GM23338 (cell line): ENCODE measurements at regions not wholly inside any gene's neighbourhood (a gene's known extent, or its start where the extent isn't known, plus 50 kb on each side); places are given as distances from the start of the nearest gene placed in this dataset.

Source experiments
- ATAC-seq: fragments of 200-7000 bp; cut with Tn5 transposase; 3 replicates; pipeline ENCODE4 v1.9.1; 2020
- DNase-seq: peaks from one replicate; pipeline ENCODE4 v3.0.0-alpha.2; 2015; ENCODE audit warnings: low spot score
- H2AFZ ChIP-seq: fragments of 200-600 bp; sonication (generic); 2 replicates; pipeline ENCODE4 v1.8.0; 2016; ENCODE audit warnings: antibody characterized with exemption, mild to moderate bottlenecking, moderate library complexity
- H3F3A ChIP-seq: fragments of 200-600 bp; sonication (generic); replicated peaks from 2 replicates; pipeline ENCODE4 v1.8.0; 2017; ENCODE audit warnings: antibody characterized with exemption, mixed run types, low read depth
- H3K27ac ChIP-seq: fragments of 200-600 bp; sonication (generic); 2 replicates; pipeline ENCODE4 v1.6.1; 2016; ENCODE audit warnings: low read depth
- H3K27me3 ChIP-seq: fragments of 200-600 bp; sonication (generic); 2 replicates; pipeline ENCODE4 v1.8.0; 2016; ENCODE audit warnings: mild to moderate bottlenecking, mixed run types, moderate library complexity; ENCODE audit not compliant: insufficient read depth
- H3K36me3 ChIP-seq: fragments of 200-600 bp; sonication (generic); 2 replicates; pipeline ENCODE4 v1.8.0; 2016; ENCODE audit warnings: mild to moderate bottlenecking; ENCODE audit not compliant: insufficient read depth
- H3K4me1 ChIP-seq: fragments of 200-600 bp; sonication (generic); 2 replicates; pipeline ENCODE4 v1.8.0; 2016; ENCODE audit warnings: mild to moderate bottlenecking, moderate library complexity; ENCODE audit not compliant: insufficient read depth
- H3K4me2 ChIP-seq: fragments of 200-600 bp; sonication (generic); 2 replicates; pipeline ENCODE4 v1.7.1; 2017; ENCODE audit warnings: mixed run types
- H3K4me3 ChIP-seq: fragments of 200-600 bp; sonication (generic); 2 replicates; pipeline ENCODE4 v1.6.1; 2016; ENCODE audit warnings: mixed run types
- H3K79me2 ChIP-seq: fragments of 200-600 bp; sonication (generic); replicated peaks from 2 replicates; pipeline ENCODE4 v1.8.0; 2017; ENCODE audit warnings: mild to moderate bottlenecking; ENCODE audit not compliant: insufficient read depth
- H3K9me2 ChIP-seq: fragments of 200-600 bp; sonication (generic); 2 replicates; pipeline ENCODE4 v1.8.0; 2017; ENCODE audit not compliant: insufficient read depth
- H4K20me1 ChIP-seq: fragments of 200-600 bp; sonication (generic); replicated peaks from 2 replicates; pipeline ENCODE4 v1.8.0; 2017; ENCODE audit warnings: mild to moderate bottlenecking; ENCODE audit not compliant: insufficient read depth
- H3K27ac Mint-ChIP-seq: 2 replicates; pipeline ENCODE4 v1.8.0; 2020; ENCODE audit warnings: inconsistent platforms, mild to moderate bottlenecking, moderate library complexity, mixed read lengths
- H3K27me3 Mint-ChIP-seq: 3 replicates; pipeline ENCODE4 v1.8.0; 2022; ENCODE audit warnings: low read depth, mild to moderate bottlenecking, moderate library complexity, mixed read lengths, inconsistent platforms; ENCODE audit not compliant: insufficient read depth, poor library complexity
- H3K36me3 Mint-ChIP-seq: 3 replicates; pipeline ENCODE4 v1.8.0; 2021; ENCODE audit warnings: low read depth, mild to moderate bottlenecking, inconsistent platforms, moderate library complexity, mixed read lengths
- H3K4me1 Mint-ChIP-seq: 3 replicates; pipeline ENCODE4 v1.8.0; 2020; ENCODE audit warnings: mild to moderate bottlenecking, inconsistent platforms, mixed read lengths
- H3K4me3 Mint-ChIP-seq: 3 replicates; pipeline ENCODE4 v1.8.0; 2021; ENCODE audit warnings: moderate library complexity, mild to moderate bottlenecking, inconsistent platforms, mixed read lengths
- H3K9me3 Mint-ChIP-seq: 3 replicates; pipeline ENCODE4 v1.8.0; 2020; ENCODE audit warnings: moderate library complexity, mild to moderate bottlenecking, inconsistent platforms, mixed read lengths
- EZH2 ChIP-seq: fragments of 200-600 bp; sonication (generic); IDR thresholded peaks from one replicate; pipeline ENCODE4 v1.8.0; 2017; ENCODE audit warnings: antibody characterized with exemption, mild to moderate bottlenecking, low read depth; ENCODE audit not compliant: unreplicated experiment
- EZH2phosphoT487 ChIP-seq: fragments of 200-600 bp; sonication (generic); IDR thresholded peaks from one replicate; pipeline ENCODE4 v1.8.1; 2018; ENCODE audit warnings: antibody characterized with exemption; ENCODE audit not compliant: unreplicated experiment
- JUNB ChIP-seq: IDR thresholded peaks from one replicate; pipeline ENCODE4 v1.6.1; 2016; ENCODE audit warnings: antibody characterized with exemption; ENCODE audit not compliant: unreplicated experiment
- NANOG ChIP-seq: IDR thresholded peaks from 2 replicates; pipeline ENCODE4 v1.6.1; 2016; ENCODE audit warnings: antibody characterized with exemption, borderline replicate concordance
- POLR2AphosphoS5 ChIP-seq: IDR thresholded peaks from 2 replicates; pipeline ENCODE4 v1.6.1; 2016; ENCODE audit warnings: antibody characterized with exemption, low read depth
- STAT1 ChIP-seq: IDR thresholded peaks from one replicate; pipeline ENCODE4 v1.6.1; 2016; ENCODE audit warnings: antibody characterized with exemption; ENCODE audit not compliant: unreplicated experiment
- ZNF114 ChIP-seq: fragments of 250-450 bp; sonication (Bioruptor Pico); IDR thresholded peaks from 2 replicates; pipeline ENCODE4 v1.5.0; 2020; ENCODE audit warnings: mild to moderate bottlenecking, moderate library complexity
- ZNF331 ChIP-seq: fragments of 250-450 bp; sonication (Bioruptor Pico); IDR thresholded peaks from 2 replicates; pipeline ENCODE4 v1.5.0; 2020; ENCODE audit warnings: low read depth, mild to moderate bottlenecking, moderate library complexity
- TF ChIP-seq, protein P1 (sequence below), 2 experiments: fragments of 200-600 bp in 1 of 2; sonication (generic) in 1 of 2; conservative IDR thresholded peaks; 2 replicates each; pipeline versions ENCODE4 v1.5.1 to v1.6.1; 2016 to 2017; ENCODE audit warnings: antibody characterized with exemption in 2 of 2, low read depth in 2 of 2, mild to moderate bottlenecking in 2 of 2, moderate library complexity in 1 of 2
- TF ChIP-seq, protein P2 (sequence below): fragments of 250-450 bp; sonication (Bioruptor Pico); IDR thresholded peaks from 2 replicates; pipeline ENCODE4 v1.5.0; 2020; ENCODE audit warnings: mild to moderate bottlenecking, moderate library complexity
- TF ChIP-seq, protein P3 (sequence below): IDR thresholded peaks from one replicate; pipeline ENCODE4 v1.6.1; 2018; ENCODE audit warnings: antibody characterized with exemption; ENCODE audit not compliant: unreplicated experiment

DNA sequence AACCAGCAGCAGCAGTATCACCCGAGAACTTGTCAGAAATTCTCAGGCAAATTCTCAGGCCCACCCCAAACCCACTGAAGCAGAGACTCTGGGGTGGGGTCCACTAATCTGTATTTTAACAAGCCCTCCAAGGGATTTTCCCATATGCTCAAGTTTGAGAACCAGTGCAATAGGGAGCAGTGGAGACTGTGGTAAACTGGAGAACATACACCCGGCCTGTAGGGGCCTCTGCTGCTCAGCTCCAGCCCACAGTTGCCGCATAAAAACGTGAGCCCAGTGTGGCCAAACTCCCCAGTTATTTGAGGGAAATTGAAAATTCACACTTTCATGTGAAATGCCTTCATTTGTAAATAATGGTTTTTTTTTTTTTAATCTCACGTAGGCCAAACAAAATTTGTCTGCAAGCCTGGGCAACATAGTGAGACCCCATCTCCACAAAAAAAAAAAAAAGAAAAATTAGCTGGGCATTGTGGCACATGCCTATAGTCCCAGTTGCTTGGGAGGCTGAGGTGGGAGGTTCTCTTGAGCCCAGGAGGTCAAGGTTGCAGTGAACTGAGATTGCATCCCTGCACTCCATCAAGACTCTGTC lies 97.6 kb upstream of the ZMIZ1 start:
- H3K36me3 Mint-ChIP-seq = no peaks in the 10 kb centered on the region
- ATAC-seq = no peak
- Histone ChIP-seq H4K20me1 (no peaks in the 10 kb centered on the region), H2AFZ (no peak overlapping the region), H3K36me3 (no peaks in the 10 kb centered on the region), H3F3A (peaks cover 6% of the 10 kb centered on the region), H3K4me1 (peaks cover 19% of the 10 kb centered on the region), H3K9me2 (no peaks in the 10 kb centered on the region), H3K27ac (no peak overlapping the region), H3K4me2 (no peak overlapping the region), H3K27me3 (no peaks in the 10 kb centered on the region), H3K4me3 (no peak overlapping the region), H3K79me2 (no peaks in the 10 kb centered on the region)
- TF ChIP-seq, protein P1, sequence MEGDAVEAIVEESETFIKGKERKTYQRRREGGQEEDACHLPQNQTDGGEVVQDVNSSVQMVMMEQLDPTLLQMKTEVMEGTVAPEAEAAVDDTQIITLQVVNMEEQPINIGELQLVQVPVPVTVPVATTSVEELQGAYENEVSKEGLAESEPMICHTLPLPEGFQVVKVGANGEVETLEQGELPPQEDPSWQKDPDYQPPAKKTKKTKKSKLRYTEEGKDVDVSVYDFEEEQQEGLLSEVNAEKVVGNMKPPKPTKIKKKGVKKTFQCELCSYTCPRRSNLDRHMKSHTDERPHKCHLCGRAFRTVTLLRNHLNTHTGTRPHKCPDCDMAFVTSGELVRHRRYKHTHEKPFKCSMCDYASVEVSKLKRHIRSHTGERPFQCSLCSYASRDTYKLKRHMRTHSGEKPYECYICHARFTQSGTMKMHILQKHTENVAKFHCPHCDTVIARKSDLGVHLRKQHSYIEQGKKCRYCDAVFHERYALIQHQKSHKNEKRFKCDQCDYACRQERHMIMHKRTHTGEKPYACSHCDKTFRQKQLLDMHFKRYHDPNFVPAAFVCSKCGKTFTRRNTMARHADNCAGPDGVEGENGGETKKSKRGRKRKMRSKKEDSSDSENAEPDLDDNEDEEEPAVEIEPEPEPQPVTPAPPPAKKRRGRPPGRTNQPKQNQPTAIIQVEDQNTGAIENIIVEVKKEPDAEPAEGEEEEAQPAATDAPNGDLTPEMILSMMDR (conservative IDR thresholded peaks at IDR 0.05; ENCODE audit: low read depth in 2 of 2) = no peak; a peak in 1 of 4 replicates
- TF ChIP-seq, protein P2, sequence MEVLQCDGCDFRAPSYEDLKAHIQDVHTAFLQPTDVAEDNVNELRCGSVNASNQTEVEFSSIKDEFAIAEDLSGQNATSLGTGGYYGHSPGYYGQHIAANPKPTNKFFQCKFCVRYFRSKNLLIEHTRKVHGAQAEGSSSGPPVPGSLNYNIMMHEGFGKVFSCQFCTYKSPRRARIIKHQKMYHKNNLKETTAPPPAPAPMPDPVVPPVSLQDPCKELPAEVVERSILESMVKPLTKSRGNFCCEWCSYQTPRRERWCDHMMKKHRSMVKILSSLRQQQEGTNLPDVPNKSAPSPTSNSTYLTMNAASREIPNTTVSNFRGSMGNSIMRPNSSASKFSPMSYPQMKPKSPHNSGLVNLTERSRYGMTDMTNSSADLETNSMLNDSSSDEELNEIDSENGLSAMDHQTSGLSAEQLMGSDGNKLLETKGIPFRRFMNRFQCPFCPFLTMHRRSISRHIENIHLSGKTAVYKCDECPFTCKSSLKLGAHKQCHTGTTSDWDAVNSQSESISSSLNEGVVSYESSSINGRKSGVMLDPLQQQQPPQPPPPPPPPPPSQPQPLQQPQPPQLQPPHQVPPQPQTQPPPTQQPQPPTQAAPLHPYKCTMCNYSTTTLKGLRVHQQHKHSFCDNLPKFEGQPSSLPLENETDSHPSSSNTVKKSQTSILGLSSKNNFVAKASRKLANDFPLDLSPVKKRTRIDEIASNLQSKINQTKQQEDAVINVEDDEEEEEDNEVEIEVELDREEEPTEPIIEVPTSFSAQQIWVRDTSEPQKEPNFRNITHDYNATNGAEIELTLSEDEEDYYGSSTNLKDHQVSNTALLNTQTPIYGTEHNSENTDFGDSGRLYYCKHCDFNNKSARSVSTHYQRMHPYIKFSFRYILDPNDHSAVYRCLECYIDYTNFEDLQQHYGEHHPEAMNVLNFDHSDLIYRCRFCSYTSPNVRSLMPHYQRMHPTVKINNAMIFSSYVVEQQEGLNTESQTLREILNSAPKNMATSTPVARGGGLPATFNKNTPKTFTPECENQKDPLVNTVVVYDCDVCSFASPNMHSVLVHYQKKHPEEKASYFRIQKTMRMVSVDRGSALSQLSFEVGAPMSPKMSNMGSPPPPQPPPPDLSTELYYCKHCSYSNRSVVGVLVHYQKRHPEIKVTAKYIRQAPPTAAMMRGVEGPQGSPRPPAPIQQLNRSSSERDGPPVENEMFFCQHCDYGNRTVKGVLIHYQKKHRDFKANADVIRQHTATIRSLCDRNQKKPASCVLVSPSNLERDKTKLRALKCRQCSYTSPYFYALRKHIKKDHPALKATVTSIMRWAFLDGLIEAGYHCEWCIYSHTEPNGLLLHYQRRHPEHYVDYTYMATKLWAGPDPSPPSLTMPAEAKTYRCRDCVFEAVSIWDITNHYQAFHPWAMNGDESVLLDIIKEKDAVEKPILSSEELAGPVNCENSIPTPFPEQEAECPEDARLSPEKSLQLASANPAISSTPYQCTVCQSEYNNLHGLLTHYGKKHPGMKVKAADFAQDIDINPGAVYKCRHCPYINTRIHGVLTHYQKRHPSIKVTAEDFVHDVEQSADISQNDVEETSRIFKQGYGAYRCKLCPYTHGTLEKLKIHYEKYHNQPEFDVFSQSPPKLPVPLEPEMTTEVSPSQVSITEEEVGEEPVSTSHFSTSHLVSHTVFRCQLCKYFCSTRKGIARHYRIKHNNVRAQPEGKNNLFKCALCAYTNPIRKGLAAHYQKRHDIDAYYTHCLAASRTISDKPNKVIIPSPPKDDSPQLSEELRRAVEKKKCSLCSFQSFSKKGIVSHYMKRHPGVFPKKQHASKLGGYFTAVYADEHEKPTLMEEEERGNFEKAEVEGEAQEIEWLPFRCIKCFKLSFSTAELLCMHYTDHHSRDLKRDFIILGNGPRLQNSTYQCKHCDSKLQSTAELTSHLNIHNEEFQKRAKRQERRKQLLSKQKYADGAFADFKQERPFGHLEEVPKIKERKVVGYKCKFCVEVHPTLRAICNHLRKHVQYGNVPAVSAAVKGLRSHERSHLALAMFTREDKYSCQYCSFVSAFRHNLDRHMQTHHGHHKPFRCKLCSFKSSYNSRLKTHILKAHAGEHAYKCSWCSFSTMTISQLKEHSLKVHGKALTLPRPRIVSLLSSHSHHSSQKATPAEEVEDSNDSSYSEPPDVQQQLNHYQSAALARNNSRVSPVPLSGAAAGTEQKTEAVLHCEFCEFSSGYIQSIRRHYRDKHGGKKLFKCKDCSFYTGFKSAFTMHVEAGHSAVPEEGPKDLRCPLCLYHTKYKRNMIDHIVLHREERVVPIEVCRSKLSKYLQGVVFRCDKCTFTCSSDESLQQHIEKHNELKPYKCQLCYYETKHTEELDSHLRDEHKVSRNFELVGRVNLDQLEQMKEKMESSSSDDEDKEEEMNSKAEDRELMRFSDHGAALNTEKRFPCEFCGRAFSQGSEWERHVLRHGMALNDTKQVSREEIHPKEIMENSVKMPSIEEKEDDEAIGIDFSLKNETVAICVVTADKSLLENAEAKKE (CRISPR knock-in tag) = no peak
- TF ChIP-seq EZH2 = no peak
- no peak for TF ChIP-seq JUNB
- no peak for TF ChIP-seq STAT1
- no peak for TF ChIP-seq POLR2AphosphoS5
- no peak for TF ChIP-seq NANOG
- no peak for TF ChIP-seq ZNF114 (CRISPR knock-in tag)
- no peak for TF ChIP-seq ZNF331 (CRISPR knock-in tag)
- no peak for TF ChIP-seq EZH2phosphoT487
- TF ChIP-seq, protein P3, sequence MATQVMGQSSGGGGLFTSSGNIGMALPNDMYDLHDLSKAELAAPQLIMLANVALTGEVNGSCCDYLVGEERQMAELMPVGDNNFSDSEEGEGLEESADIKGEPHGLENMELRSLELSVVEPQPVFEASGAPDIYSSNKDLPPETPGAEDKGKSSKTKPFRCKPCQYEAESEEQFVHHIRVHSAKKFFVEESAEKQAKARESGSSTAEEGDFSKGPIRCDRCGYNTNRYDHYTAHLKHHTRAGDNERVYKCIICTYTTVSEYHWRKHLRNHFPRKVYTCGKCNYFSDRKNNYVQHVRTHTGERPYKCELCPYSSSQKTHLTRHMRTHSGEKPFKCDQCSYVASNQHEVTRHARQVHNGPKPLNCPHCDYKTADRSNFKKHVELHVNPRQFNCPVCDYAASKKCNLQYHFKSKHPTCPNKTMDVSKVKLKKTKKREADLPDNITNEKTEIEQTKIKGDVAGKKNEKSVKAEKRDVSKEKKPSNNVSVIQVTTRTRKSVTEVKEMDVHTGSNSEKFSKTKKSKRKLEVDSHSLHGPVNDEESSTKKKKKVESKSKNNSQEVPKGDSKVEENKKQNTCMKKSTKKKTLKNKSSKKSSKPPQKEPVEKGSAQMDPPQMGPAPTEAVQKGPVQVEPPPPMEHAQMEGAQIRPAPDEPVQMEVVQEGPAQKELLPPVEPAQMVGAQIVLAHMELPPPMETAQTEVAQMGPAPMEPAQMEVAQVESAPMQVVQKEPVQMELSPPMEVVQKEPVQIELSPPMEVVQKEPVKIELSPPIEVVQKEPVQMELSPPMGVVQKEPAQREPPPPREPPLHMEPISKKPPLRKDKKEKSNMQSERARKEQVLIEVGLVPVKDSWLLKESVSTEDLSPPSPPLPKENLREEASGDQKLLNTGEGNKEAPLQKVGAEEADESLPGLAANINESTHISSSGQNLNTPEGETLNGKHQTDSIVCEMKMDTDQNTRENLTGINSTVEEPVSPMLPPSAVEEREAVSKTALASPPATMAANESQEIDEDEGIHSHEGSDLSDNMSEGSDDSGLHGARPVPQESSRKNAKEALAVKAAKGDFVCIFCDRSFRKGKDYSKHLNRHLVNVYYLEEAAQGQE = no peak
- peaks cover 36% of the 10 kb centered on the region for H3K4me1 Mint-ChIP-seq
- H3K9me3 Mint-ChIP-seq = no peaks in the 10 kb centered on the region
- no peak overlapping the region for H3K27ac Mint-ChIP-seq
- peaks cover 21% of the 10 kb centered on the region for H3K27me3 Mint-ChIP-seq
- DNase-seq = no peak
- H3K4me3 Mint-ChIP-seq = no peak overlapping the region
